Endothelial cell of umbilical vein (primary cell): ENCODE measurements at regions not wholly inside any gene's neighbourhood (a gene's known extent, or its start where the extent isn't known, plus 50 kb on each side); places are given as distances from the start of the nearest gene placed in this dataset.

ENCODE experiments used
- BruUV-seq: library from RNA; stranded (reverse); fragments of 400-500 nt; replicated peaks from 2 replicates; lab custom pipeline; 2021; lab: Mats Ljungman, UMichigan
- CTCF ChIA-PET: fragments of 300-600, 350-600 bp; sonication (Branson Sonifier 250); formaldehyde crosslinking; loops from one replicate; lab custom pipeline; 2021; ENCODE audit warnings: antibody characterized with exemption, inconsistent platforms; lab: Charles Lee
- POLR2A ChIA-PET: fragments of 300-600, 350-600 bp; sonication (Branson Sonifier 250); formaldehyde crosslinking; loops from one replicate; lab custom pipeline; 2021; ENCODE audit warnings: antibody characterized with exemption, inconsistent platforms; lab: Charles Lee
- DNase-seq: peaks from one replicate; pipeline ENCODE4 v3.0.0-alpha.2; 2011; ENCODE audit warnings: low read depth, low spot score
- FAIRE-seq: peaks from 2 replicates; lab custom pipeline; 2011; peaks lifted over from hg19 to GRCh38; lab: Jason Lieb, UNC
- H2AFZ ChIP-seq: 2 replicates; pipeline ENCODE4 v1.6.0; 2012; ENCODE audit warnings: low read depth, low read length, control low read depth, inconsistent platforms
- H3K27ac ChIP-seq: 2 replicates; pipeline ENCODE4 v1.5.1; 2011; ENCODE audit warnings: low read depth, mild to moderate bottlenecking, control low read depth, low read length, moderate library complexity; ENCODE audit not compliant: insufficient read depth
- H3K27me3 ChIP-seq, 2 experiments: 2 replicates each; pipeline versions ENCODE4 v1.6.0 to v1.6.1; 2011; ENCODE audit warnings: low read length in 2 of 2, mixed read lengths in 1 of 2; ENCODE audit not compliant: control insufficient read depth in 2 of 2, insufficient read depth in 2 of 2
- H3K36me3 ChIP-seq, 2 experiments: 2 replicates in 1 of 2; 3 replicates in 1 of 2; pipeline ENCODE4 v1.5.1; 2011; ENCODE audit warnings: low read length in 2 of 2, mild to moderate bottlenecking in 1 of 2, moderate library complexity in 1 of 2; ENCODE audit not compliant: control insufficient read depth in 2 of 2, insufficient read depth in 2 of 2; ENCODE audit errors: extremely low read depth in 1 of 2
- H3K4me1 ChIP-seq: 3 replicates; pipeline ENCODE4 v1.5.1; 2011; ENCODE audit warnings: mild to moderate bottlenecking, low read length; ENCODE audit not compliant: control insufficient read depth, insufficient read depth; ENCODE audit errors: extremely low read depth
- H3K4me2 ChIP-seq: 2 replicates; pipeline ENCODE4 v1.6.1; 2011; ENCODE audit warnings: low read length, control low read depth, mixed read lengths; ENCODE audit not compliant: insufficient read depth
- H3K4me3 ChIP-seq, 3 experiments: fragments of 200-600 bp in 1 of 3; sonication (generic), shearing (Covaris generic) in 1 of 3; replicated peaks in 1 of 3; 2 replicates each; pipeline ENCODE4 v1.5.1; 2011 to 2016; ENCODE audit warnings: control low read depth in 3 of 3, low read length in 3 of 3, mild to moderate bottlenecking in 2 of 3, inconsistent platforms in 1 of 3, low read depth in 1 of 3, moderate library complexity in 1 of 3; ENCODE audit not compliant: insufficient read depth in 1 of 3
- H3K79me2 ChIP-seq: 2 replicates; pipeline ENCODE4 v1.6.0; 2012; ENCODE audit warnings: low read length, inconsistent platforms; ENCODE audit not compliant: control insufficient read depth, insufficient read depth
- H3K9ac ChIP-seq: replicated peaks from 2 replicates; pipeline ENCODE3; 2011; ENCODE audit warnings: low read length, control low read depth; ENCODE audit not compliant: insufficient read depth; ENCODE audit errors: extremely low read depth
- H3K9me1 ChIP-seq: replicated peaks from 3 replicates; pipeline ENCODE4 v1.6.0; 2011; ENCODE audit warnings: mild to moderate bottlenecking, low read length; ENCODE audit not compliant: control insufficient read depth, insufficient read depth; ENCODE audit errors: extremely low read depth
- H3K9me3 ChIP-seq: replicated peaks from 2 replicates; pipeline ENCODE4 v1.5.1; 2012; ENCODE audit warnings: low read length, inconsistent platforms; ENCODE audit not compliant: control insufficient read depth, insufficient read depth
- H4K20me1 ChIP-seq: replicated peaks from 2 replicates; pipeline ENCODE3; 2011; ENCODE audit warnings: mild to moderate bottlenecking, low read length; ENCODE audit not compliant: control insufficient read depth, insufficient read depth; ENCODE audit errors: extremely low read depth
- EZH2 ChIP-seq: IDR thresholded peaks from 2 replicates; pipeline ENCODE4 v1.6.1; 2012; ENCODE audit warnings: borderline replicate concordance, low read depth, mild to moderate bottlenecking, moderate library complexity, low read length, inconsistent platforms; ENCODE audit not compliant: severe bottlenecking
- FOS ChIP-seq: IDR thresholded peaks from 2 replicates; pipeline ENCODE4 v1.6.1; 2011; ENCODE audit warnings: mild to moderate bottlenecking, low read length, moderate library complexity, borderline replicate concordance; ENCODE audit not compliant: insufficient read depth
- GATA2 ChIP-seq: IDR thresholded peaks from 2 replicates; pipeline ENCODE4 v1.7.0; 2011; ENCODE audit warnings: low read depth, mild to moderate bottlenecking, moderate library complexity, mixed read lengths, low read length; ENCODE audit not compliant: insufficient read length, insufficient read depth
- JUN ChIP-seq: IDR thresholded peaks from 2 replicates; pipeline ENCODE4 v1.6.1; 2011; ENCODE audit warnings: borderline replicate concordance, low read depth; ENCODE audit not compliant: insufficient read length, insufficient read depth
- MYC ChIP-seq: IDR thresholded peaks from one replicate; pipeline ENCODE4 v1.6.1; 2011; ENCODE audit warnings: mild to moderate bottlenecking, low read depth, low read length
- POLR2A ChIP-seq: IDR thresholded peaks from 2 replicates; pipeline ENCODE4 v1.6.1; 2012; ENCODE audit warnings: low read depth, mild to moderate bottlenecking, control low read depth, low read length
- POLR2AphosphoS5 ChIP-seq: IDR thresholded peaks from 2 replicates; pipeline ENCODE4 v1.6.1; 2012; ENCODE audit warnings: low read depth, mild to moderate bottlenecking, control low read depth, low read length, moderate library complexity; ENCODE audit not compliant: insufficient read depth
- dilution Hi-C: fragments of 300-500 bp; cut with MboI; formaldehyde crosslinking; loops from one replicate; pipeline ENCODE4 v1.15.0; 2019; ENCODE audit warnings: low sequenced_read_pairs; ENCODE audit not compliant: extremely low pct_ligation_motif_present
- intact Hi-C: fragments of 100-400 bp; cut with micrococcal nuclease; formaldehyde crosslinking; loops from one replicate; pipeline ENCODE4 v1.10.0; 2022
- TF ChIP-seq, protein P1 (sequence below): IDR thresholded peaks from 2 replicates; pipeline ENCODE4 v1.6.1; 2011; ENCODE audit not compliant: insufficient read depth, insufficient read length
- TF ChIP-seq, protein P2 (sequence below), 2 donors: IDR thresholded peaks; 1 replicate in 1 of 2; 2 replicates in 1 of 2; pipeline ENCODE4 v1.5.1; 2011; ENCODE audit warnings: low read length in 2 of 2, mild to moderate bottlenecking in 2 of 2, moderate library complexity in 2 of 2, control low read depth in 1 of 2, inconsistent platforms in 1 of 2, low read depth in 1 of 2; ENCODE audit not compliant: insufficient read depth in 1 of 2; ENCODE audit errors: extremely low read depth in 1 of 2

DNA sequence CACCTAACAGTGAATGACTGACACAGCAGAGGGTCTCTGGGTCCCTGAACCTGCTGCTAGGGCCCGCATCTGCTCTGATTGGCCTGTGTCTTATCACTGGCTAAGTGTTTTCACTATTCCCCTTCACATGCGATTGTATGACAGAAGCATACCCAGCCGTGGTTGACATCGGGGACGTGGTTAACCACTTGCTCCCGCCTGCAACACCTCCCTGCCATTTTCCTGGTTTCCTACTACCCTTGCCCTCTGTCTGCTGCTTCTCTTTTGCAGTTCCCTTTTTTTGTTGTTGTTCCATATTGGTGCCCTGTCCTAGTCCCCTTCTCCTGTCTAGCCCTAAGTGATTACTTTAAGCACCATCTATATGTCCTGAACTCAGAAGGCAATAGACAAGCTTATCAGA is 177.0 kb downstream of the RGS9 start:
- Histone ChIP-seq H2AFZ (no peak overlapping the region), H3K36me3 (no peaks in the 10 kb centered on the region), H3K4me3 (no peak overlapping the region), H3K79me2 (no peaks in the 10 kb centered on the region), H3K4me1 (no peaks in the 10 kb centered on the region), H4K20me1 (no peaks in the 10 kb centered on the region), H3K9me1 (no peaks in the 10 kb centered on the region), H3K4me2 (no peak overlapping the region), H3K9ac (no peak overlapping the region), H3K27me3 (peaks cover 6 to 31% of the 10 kb centered on the region in 2 experiments), H3K27ac (no peak overlapping the region), H3K9me3 (no peaks in the 10 kb centered on the region)
- CTCF ChIA-PET: interaction anchor here (0.6 kb wide), 1 partner anchor 420 kb away, joined by 3 read pairs; no protein-coding TSS in a partner anchor
- dilution Hi-C loops: no loop called here
- no peak for TF ChIP-seq MYC
- TF ChIP-seq FOS: no peak
- intact Hi-C loops: no loop called here
- FAIRE-seq (no peak), DNase-seq (no peak)
- BruUV-seq: no TSS peak
- POLR2A ChIA-PET: no interaction called here

DNA sequence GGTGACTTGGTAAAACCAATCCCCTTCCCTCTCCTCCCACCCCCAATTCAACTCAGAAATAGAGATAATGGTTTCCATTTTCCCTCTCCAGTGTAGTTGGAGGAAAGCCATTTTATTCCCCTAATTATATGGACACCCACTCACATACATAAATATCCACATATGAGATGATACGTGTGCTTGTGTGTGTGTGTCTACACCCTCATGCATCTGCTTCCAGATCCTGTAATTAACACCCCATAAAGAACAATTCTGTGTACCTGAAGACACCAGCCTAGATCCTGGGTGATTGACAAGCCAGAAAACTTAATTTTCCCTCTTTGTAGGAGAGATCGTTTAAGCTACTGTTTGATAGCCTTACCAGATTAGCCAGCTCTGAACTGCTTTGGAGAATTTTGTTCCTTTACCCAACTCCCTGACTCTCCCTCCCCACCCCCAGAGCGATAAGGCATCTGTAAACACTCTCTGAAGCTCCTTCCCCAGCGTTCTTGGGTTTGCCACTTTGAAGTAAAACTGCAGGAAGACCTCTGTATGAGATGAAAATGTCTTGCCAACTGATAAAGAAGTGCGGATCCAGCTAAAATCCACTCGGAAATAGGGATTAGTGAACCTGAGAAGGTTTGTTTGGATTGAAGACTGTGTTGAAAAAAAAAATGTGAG is 175.7 kb downstream of the RGS9 start:
- CTCF ChIA-PET: interaction anchor here (4.8 kb wide), 1 partner anchor 19 kb away, joined by 22 read pairs; no protein-coding TSS in a partner anchor
- no peaks in the 10 kb centered on the region for H3K4me1 ChIP-seq
- no peak overlapping the region for H2AFZ ChIP-seq
- no peak overlapping the region for H3K27ac ChIP-seq
- H3K9ac ChIP-seq: no peak overlapping the region
- H3K9me1 ChIP-seq: no peaks in the 10 kb centered on the region
- peaks cover 6 to 30% of the 10 kb centered on the region in 2 experiments for H3K27me3 ChIP-seq
- H3K4me3 ChIP-seq: no peak overlapping the region
- H3K79me2 ChIP-seq: no peaks in the 10 kb centered on the region
- no peaks in the 10 kb centered on the region for H4K20me1 ChIP-seq
- H3K36me3 ChIP-seq: no peaks in the 10 kb centered on the region
- DNase-seq (no peak), FAIRE-seq (no peak)
- intact Hi-C loops (no loop called here), dilution Hi-C loops (no loop called here)
- POLR2A ChIA-PET: no interaction called here
- H3K4me2 ChIP-seq: no peak overlapping the region
- no peaks in the 10 kb centered on the region for H3K9me3 ChIP-seq
- BruUV-seq: no TSS peak
- TF ChIP-seq POLR2AphosphoS5 (no peak), GATA2 (no peak), MYC (no peak), EZH2 (no peak), FOS (no peak), JUN (no peak), POLR2A (no peak)
- TF ChIP-seq, protein P1, sequence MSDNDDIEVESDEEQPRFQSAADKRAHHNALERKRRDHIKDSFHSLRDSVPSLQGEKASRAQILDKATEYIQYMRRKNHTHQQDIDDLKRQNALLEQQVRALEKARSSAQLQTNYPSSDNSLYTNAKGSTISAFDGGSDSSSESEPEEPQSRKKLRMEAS: no peak
- TF ChIP-seq, protein P2, sequence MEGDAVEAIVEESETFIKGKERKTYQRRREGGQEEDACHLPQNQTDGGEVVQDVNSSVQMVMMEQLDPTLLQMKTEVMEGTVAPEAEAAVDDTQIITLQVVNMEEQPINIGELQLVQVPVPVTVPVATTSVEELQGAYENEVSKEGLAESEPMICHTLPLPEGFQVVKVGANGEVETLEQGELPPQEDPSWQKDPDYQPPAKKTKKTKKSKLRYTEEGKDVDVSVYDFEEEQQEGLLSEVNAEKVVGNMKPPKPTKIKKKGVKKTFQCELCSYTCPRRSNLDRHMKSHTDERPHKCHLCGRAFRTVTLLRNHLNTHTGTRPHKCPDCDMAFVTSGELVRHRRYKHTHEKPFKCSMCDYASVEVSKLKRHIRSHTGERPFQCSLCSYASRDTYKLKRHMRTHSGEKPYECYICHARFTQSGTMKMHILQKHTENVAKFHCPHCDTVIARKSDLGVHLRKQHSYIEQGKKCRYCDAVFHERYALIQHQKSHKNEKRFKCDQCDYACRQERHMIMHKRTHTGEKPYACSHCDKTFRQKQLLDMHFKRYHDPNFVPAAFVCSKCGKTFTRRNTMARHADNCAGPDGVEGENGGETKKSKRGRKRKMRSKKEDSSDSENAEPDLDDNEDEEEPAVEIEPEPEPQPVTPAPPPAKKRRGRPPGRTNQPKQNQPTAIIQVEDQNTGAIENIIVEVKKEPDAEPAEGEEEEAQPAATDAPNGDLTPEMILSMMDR (IDR thresholded peaks at IDR 0.05; ENCODE audit: extremely low read depth in 1 of 2, insufficient read depth in 1 of 2, low read depth in 1 of 2, low read length in 2 of 2): no peak
